DOHH2 (cell line): ENCODE measurements at regions not wholly inside any gene's neighbourhood (a gene's known extent, or its start where the extent isn't known, plus 50 kb on each side); places are given as distances from the start of the nearest gene placed in this dataset.

Experiments
- CTCF ChIP-seq: fragments of 200-600 bp; sonication (generic); IDR thresholded peaks from one replicate; pipeline ENCODE4 v1.5.1; 2014; ENCODE audit warnings: antibody characterized with exemption, mild to moderate bottlenecking, low read depth, low read length; ENCODE audit not compliant: poor library complexity, severe bottlenecking
- EZH2phosphoT487 ChIP-seq: fragments of 200-600 bp; sonication (generic); IDR thresholded peaks from 2 replicates; pipeline ENCODE4 v1.6.1; 2017; ENCODE audit warnings: borderline replicate concordance, mild to moderate bottlenecking, antibody characterized with exemption, low read length, moderate library complexity, mixed read lengths

- TF ChIP-seq CTCF, result no peak
- no peak for TF ChIP-seq EZH2phosphoT487
Measured at GRCh38 chrY:8687154-8687553, 650.1 kb upstream of the TSPY4 start.
